ENCODE measurements at regions not wholly inside any gene's neighbourhood (a gene's known extent, or its start where the extent isn't known, plus 50 kb on each side); places are given as distances from the start of the nearest gene placed in this dataset.

DNA sequence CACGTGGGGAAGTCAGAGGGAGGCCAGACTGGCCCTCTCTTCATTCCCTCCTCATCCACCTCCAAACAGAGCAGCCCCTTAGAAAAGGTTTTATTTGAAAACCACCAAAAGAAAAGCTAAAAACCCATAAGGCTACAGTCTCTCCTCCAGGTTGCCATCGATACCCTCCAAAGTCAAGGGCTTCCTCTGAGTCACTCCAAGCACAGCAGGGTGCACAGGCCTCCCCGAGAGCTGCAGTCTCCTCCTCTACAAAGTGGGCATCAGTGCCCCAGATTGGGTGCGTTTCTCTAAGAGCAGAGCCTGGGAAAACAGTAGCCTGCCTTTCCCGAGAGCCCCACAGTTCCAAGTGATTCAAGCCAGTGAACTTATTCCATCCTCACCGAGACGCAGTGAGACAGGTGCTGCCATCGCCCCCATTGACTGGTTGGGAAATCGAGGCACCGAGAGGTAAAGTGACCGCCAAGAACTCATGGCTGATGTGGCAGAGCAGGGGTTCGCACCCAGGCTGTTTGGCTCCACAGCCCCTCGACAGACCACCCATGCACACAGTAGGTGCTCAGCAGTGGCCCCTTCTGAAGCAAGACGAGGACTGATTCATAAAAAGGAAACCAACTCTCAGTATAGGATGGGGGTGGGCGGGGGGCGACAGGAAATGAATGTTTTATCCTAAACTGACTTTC lies 91.7 kb upstream of the SHISAL1 start:
- Histone ChIP-seq H3K4me3 (ENCODE audit: low read length in 2 of 2) (no peak overlapping the region), H3K27me3 (ENCODE audit: insufficient read depth, low read length) (no peaks in the 10 kb centered on the region), H3K9me3 (ENCODE audit: control insufficient read depth in 1 of 2, low read length in 2 of 2) (no peaks in the 10 kb centered on the region), H3K27ac (ENCODE audit: low read depth, low read length) (no peak overlapping the region), H3K4me1 (ENCODE audit: insufficient read depth, low read length) (no peaks in the 10 kb centered on the region), H3K36me3 (ENCODE audit: insufficient read depth, low read length) (no peaks in the 10 kb centered on the region)
- ChIA-PET POLR2A (ENCODE audit: partially characterized antibody) (no interaction called here), CTCF (ENCODE audit: partially characterized antibody) (no interaction called here)
- Mint-ChIP-seq H3K4me3 (no peak overlapping the region), H3K27ac (no peak overlapping the region), H3K9me3 (no peaks in the 10 kb centered on the region), H3K27me3 (peaks cover 0 to 4% of the 10 kb centered on the region in 2 donors), H3K4me1 (no peaks in the 10 kb centered on the region), H3K36me3 (no peaks in the 10 kb centered on the region)
- no peak for DNase-seq
- intact Hi-C loops (cut with micrococcal nuclease): no loop called here

DNA sequence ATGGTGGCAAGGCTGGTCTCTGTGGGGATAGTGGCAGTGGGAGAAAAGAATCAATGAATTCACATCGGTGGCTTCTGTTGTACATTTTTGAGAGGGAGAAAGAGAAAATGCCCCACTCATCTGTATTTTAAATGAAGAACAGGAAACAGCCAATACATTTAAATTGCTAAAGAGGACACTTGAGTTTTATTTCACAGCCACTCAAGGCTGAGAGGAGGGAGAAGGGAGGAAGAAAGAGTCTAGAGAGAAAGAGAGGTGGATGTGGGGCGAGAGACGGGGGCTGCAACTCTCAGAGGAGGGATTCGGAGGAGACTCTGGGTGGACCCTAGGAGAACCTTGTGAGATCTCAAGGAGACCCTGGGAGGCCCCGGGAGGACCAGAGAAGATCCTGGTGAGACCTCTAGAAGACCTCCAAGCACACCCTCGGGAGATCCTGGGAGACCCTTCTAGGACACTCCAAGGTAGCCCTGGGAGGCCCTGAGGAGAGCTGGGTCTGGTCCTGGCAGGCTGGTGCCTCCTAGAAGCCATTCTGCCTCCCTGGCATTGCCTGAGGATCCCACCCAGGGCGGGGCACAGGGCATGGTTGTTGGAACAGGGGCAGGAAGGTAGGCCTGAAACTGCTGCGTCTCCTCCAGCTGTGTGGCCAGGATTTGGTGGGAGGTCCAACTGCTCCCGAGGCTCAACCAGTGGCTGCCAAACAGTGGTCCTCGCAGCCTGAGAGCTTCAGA lies 91.0 kb upstream of the SHISAL1 start:
- H3K4me1 Mint-ChIP-seq: no peaks in the 10 kb centered on the region
- H3K4me3 ChIP-seq (ENCODE audit: low read length in 2 of 2): no peak overlapping the region
- no peaks in the 10 kb centered on the region for H3K9me3 Mint-ChIP-seq
- peak overlapping the region in 1 of 7 donors; percentile 29 for H3K27ac Mint-ChIP-seq
- no peaks in the 10 kb centered on the region for H3K36me3 Mint-ChIP-seq
- H3K27me3 Mint-ChIP-seq: peaks cover 0 to 4% of the 10 kb centered on the region in 2 donors
- H3K9me3 ChIP-seq (ENCODE audit: control insufficient read depth in 1 of 2, low read length in 2 of 2): no peaks in the 10 kb centered on the region
- H3K4me3 Mint-ChIP-seq: no peak overlapping the region
- H3K4me1 ChIP-seq (ENCODE audit: insufficient read depth, low read length): no peaks in the 10 kb centered on the region
- intact Hi-C loops (cut with micrococcal nuclease): no loop called here
- no peak overlapping the region for H3K27ac ChIP-seq (ENCODE audit: low read depth, low read length)
- H3K27me3 ChIP-seq (ENCODE audit: insufficient read depth, low read length): no peaks in the 10 kb centered on the region
- no peaks in the 10 kb centered on the region for H3K36me3 ChIP-seq (ENCODE audit: insufficient read depth, low read length)
- no peak for DNase-seq
- POLR2A ChIA-PET (ENCODE audit: partially characterized antibody): no interaction called here
- CTCF ChIA-PET (ENCODE audit: partially characterized antibody): no interaction called here

GRCh38 chr22:44403166-44403565 lies 90.4 kb upstream of the SHISAL1 start:
- Histone ChIP-seq H3K9me3 (ENCODE audit: control insufficient read depth in 1 of 2, low read length in 2 of 2) (no peaks in the 10 kb centered on the region), H3K27me3 (ENCODE audit: insufficient read depth, low read length) (no peaks in the 10 kb centered on the region), H3K4me1 (ENCODE audit: insufficient read depth, low read length) (no peaks in the 10 kb centered on the region), H3K36me3 (ENCODE audit: insufficient read depth, low read length) (no peaks in the 10 kb centered on the region), H3K4me3 (ENCODE audit: low read length in 2 of 2) (no peak overlapping the region), H3K27ac (ENCODE audit: low read depth, low read length) (no peak overlapping the region)
- intact Hi-C loops (cut with micrococcal nuclease): no loop called here
- POLR2A ChIA-PET (ENCODE audit: partially characterized antibody): no interaction called here
- H3K4me1 Mint-ChIP-seq: no peaks in the 10 kb centered on the region
- H3K27ac Mint-ChIP-seq: no peak overlapping the region
- H3K27me3 Mint-ChIP-seq: peaks cover 0 to 4% of the 10 kb centered on the region in 2 donors
- no peak for DNase-seq
- no peaks in the 10 kb centered on the region for H3K36me3 Mint-ChIP-seq
- H3K9me3 Mint-ChIP-seq: no peaks in the 10 kb centered on the region
- CTCF ChIA-PET (ENCODE audit: partially characterized antibody): no interaction called here
- no peak overlapping the region for H3K4me3 Mint-ChIP-seq

DNA sequence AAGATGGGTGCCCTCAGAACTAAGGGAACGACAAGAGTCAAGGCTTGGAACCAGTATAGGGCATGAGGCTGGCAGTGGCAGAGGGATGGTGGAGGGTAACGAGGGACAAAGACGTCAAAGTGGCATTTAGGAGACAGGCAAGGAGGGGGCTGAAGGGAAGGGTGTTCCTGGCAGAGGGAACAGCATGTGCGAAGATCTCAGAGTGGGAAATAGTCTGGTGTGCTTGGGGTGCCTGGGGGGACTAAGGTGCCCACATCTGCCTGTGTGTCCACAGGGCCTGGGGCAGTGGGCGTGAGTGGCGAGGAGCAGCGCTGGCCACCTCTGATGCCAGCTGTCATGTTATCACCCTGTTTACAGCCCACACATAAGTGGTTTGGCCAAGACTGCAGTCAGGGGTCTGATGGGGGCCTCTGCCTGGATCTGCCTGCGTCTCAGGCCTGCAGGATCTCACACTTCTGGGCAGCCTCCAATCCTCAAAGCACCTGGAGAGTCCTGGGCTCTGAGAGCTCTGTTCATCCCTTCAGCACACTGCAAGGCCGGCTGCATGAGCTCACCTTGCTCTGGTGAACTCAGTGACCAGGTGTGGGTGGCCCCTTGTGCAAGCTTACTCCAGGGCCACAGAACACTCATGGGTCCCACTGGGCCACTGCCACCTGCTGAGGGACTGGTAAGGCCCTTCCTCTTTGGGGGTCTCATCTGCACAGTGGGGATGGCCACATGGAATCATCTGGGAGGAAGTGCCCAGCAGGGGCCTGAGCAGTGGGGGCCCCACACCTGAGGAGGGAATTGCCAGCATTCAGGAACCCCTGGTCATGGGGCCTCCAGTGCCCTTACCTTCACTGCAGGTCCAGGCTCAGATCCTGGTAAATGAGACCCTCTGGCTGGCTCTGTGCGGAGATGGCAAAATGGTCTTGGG lies 89.7 kb upstream of the SHISAL1 start:
- Histone ChIP-seq H3K27me3 (ENCODE audit: insufficient read depth, low read length) (no peaks in the 10 kb centered on the region), H3K4me1 (ENCODE audit: insufficient read depth, low read length) (no peaks in the 10 kb centered on the region), H3K27ac (ENCODE audit: low read depth, low read length) (no peak overlapping the region), H3K4me3 (ENCODE audit: low read length in 2 of 2) (no peak overlapping the region), H3K36me3 (ENCODE audit: insufficient read depth, low read length) (no peaks in the 10 kb centered on the region), H3K9me3 (ENCODE audit: control insufficient read depth in 1 of 2, low read length in 2 of 2) (no peaks in the 10 kb centered on the region)
- no peak overlapping the region for H3K27ac Mint-ChIP-seq
- H3K36me3 Mint-ChIP-seq: no peaks in the 10 kb centered on the region
- peaks cover 0 to 4% of the 10 kb centered on the region in 2 donors for H3K27me3 Mint-ChIP-seq
- H3K4me3 Mint-ChIP-seq: no peak overlapping the region
- no peak for DNase-seq
- intact Hi-C loops (cut with micrococcal nuclease): no loop called here
- no peaks in the 10 kb centered on the region for H3K9me3 Mint-ChIP-seq
- CTCF ChIA-PET (ENCODE audit: partially characterized antibody): no interaction called here
- POLR2A ChIA-PET (ENCODE audit: partially characterized antibody): no interaction called here
- H3K4me1 Mint-ChIP-seq: peaks cover 0 to 1% (median 0%) of the 10 kb centered on the region in 4 donors

- no peaks in the 10 kb centered on the region for H3K27me3 ChIP-seq (ENCODE audit: insufficient read depth, low read length)
- H3K4me1 Mint-ChIP-seq: peaks cover 0 to 1% (median 0%) of the 10 kb centered on the region in 4 donors
- intact Hi-C loops (cut with micrococcal nuclease): no loop called here
- H3K27ac Mint-ChIP-seq: no peak overlapping the region
- H3K27me3 Mint-ChIP-seq: peaks cover 0 to 2% of the 10 kb centered on the region in 2 donors
- no peaks in the 10 kb centered on the region for H3K9me3 Mint-ChIP-seq
- H3K4me1 ChIP-seq (ENCODE audit: insufficient read depth, low read length): no peaks in the 10 kb centered on the region
- no peak overlapping the region for H3K27ac ChIP-seq (ENCODE audit: low read depth, low read length)
- no peaks in the 10 kb centered on the region for H3K36me3 Mint-ChIP-seq
- no peak overlapping the region for H3K4me3 ChIP-seq (ENCODE audit: low read length in 2 of 2)
- no peak for DNase-seq
- no peaks in the 10 kb centered on the region for H3K36me3 ChIP-seq (ENCODE audit: insufficient read depth, low read length)
- no peaks in the 10 kb centered on the region for H3K9me3 ChIP-seq (ENCODE audit: control insufficient read depth in 1 of 2, low read length in 2 of 2)
- POLR2A ChIA-PET (ENCODE audit: partially characterized antibody): no interaction called here
- CTCF ChIA-PET (ENCODE audit: partially characterized antibody): interaction anchor here (0.7 kb wide), 1 partner anchor 23 kb away, joined by 3 read pairs; no protein-coding TSS in a partner anchor
- H3K4me3 Mint-ChIP-seq: no peak overlapping the region
These were observed 89.0 kb upstream of the SHISAL1 start for GRCh38 chr22:44401783-44402110.

DNA sequence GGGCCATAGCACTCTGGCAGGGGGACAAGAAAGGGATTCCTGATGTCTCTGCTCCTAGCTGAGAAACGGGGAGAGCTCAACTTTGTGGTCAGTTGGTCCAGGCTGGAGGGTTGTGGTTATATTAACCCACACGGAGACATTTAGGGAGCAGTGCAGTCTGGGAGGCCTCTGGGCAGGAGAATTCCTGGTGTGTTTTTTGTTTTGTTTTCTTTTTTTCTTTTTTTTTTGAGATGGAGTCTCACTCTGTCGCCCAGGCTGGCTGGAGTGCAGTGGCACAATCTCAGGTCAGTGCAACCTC lies 88.0 kb upstream of the SHISAL1 start:
- Mint-ChIP-seq H3K27ac (peak overlapping the region in 2 of 7 donors; percentile 50 to 77), H3K4me3 (no peak overlapping the region), H3K27me3 (peaks cover 0 to 1% of the 10 kb centered on the region in 2 donors), H3K4me1 (peaks cover 0 to 1% (median 0%) of the 10 kb centered on the region in 4 donors), H3K9me3 (no peaks in the 10 kb centered on the region), H3K36me3 (no peaks in the 10 kb centered on the region)
- Histone ChIP-seq H3K4me3 (ENCODE audit: low read length in 2 of 2) (no peak overlapping the region), H3K4me1 (ENCODE audit: insufficient read depth, low read length) (no peaks in the 10 kb centered on the region), H3K36me3 (ENCODE audit: insufficient read depth, low read length) (no peaks in the 10 kb centered on the region), H3K9me3 (ENCODE audit: control insufficient read depth in 1 of 2, low read length in 2 of 2) (no peaks in the 10 kb centered on the region), H3K27ac (ENCODE audit: low read depth, low read length) (no peak overlapping the region), H3K27me3 (ENCODE audit: insufficient read depth, low read length) (no peaks in the 10 kb centered on the region)
- POLR2A ChIA-PET (ENCODE audit: partially characterized antibody): no interaction called here
- DNase-seq: no peak
- CTCF ChIA-PET (ENCODE audit: partially characterized antibody): no interaction called here
- intact Hi-C loops (cut with micrococcal nuclease): no loop called here

DNA sequence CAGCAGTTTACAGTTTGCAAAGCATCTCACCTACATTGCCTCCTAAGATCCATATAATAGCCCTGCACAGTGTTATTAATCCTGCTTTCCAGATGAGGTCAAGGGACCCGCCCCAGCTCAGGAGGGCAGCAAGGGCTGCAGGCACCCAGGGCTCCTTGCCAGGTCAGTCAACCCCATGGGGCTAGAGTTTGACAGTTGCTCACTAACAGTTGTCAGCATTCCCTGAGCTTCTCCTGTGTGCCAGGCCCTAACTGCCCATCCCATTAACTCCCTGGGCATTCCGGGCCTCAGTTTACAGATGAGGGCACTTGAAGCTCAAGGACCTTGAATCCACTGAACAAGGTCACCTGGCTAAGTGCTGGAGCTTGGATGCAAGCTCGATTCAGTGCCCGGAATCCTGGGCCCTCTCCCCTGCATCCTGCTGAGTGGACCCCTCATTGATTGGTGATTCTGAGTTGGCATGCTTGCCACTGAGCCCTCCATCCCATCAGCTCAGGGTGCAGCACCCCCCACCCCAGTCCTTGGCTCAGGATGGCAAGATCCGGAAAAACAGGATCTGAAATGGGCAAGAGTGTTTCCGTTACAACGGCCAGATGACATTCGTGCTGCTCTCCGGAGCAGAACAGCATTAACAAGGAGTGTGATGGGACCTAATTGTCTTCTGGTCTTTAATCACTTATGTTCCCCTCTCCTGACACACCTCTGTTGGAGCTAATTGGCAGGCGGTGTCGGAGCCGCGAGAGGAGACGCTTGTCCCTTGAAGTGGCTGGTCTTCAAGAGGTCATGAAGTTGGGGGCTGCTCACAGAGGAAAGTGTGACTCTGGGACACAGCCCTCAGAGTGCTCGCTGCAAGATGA lies 87.4 kb upstream of the SHISAL1 start:
- no peak overlapping the region for H3K4me3 Mint-ChIP-seq
- H3K27ac Mint-ChIP-seq: peak overlapping the region in 2 of 7 donors; percentile 50 to 77
- no peak for DNase-seq
- CTCF ChIA-PET (ENCODE audit: partially characterized antibody): no interaction called here
- peaks cover 0 to 1% of the 10 kb centered on the region in 2 donors for H3K27me3 Mint-ChIP-seq
- intact Hi-C loops (cut with micrococcal nuclease): no loop called here
- no peak overlapping the region for H3K27ac ChIP-seq (ENCODE audit: low read depth, low read length)
- H3K36me3 ChIP-seq (ENCODE audit: insufficient read depth, low read length): no peaks in the 10 kb centered on the region
- H3K36me3 Mint-ChIP-seq: no peaks in the 10 kb centered on the region
- H3K4me1 ChIP-seq (ENCODE audit: insufficient read depth, low read length): no peaks in the 10 kb centered on the region
- POLR2A ChIA-PET (ENCODE audit: partially characterized antibody): no interaction called here
- H3K27me3 ChIP-seq (ENCODE audit: insufficient read depth, low read length): no peaks in the 10 kb centered on the region
- H3K4me3 ChIP-seq (ENCODE audit: low read length in 2 of 2): no peak overlapping the region
- no peaks in the 10 kb centered on the region for H3K9me3 Mint-ChIP-seq
- no peaks in the 10 kb centered on the region for H3K9me3 ChIP-seq (ENCODE audit: control insufficient read depth in 1 of 2, low read length in 2 of 2)
- H3K4me1 Mint-ChIP-seq: peaks cover 0 to 1% (median 0%) of the 10 kb centered on the region in 4 donors

All from CD4-positive, alpha-beta memory T cell (primary cell).